BLaER1 (cell line): ENCODE measurements at regions not wholly inside any gene's neighbourhood (a gene's known extent, or its start where the extent isn't known, plus 50 kb on each side); places are given as distances from the start of the nearest gene placed in this dataset.

Experiments
- H3K27ac ChIP-seq: shearing (Covaris generic); formaldehyde crosslinking; 2 replicates; pipeline ENCODE4 v1.8.1; 2022
- H3K27me3 ChIP-seq: shearing (Covaris generic); formaldehyde crosslinking; 2 replicates; pipeline ENCODE4 v1.8.1; 2022
- H3K36me3 ChIP-seq: shearing (Covaris generic); formaldehyde crosslinking; 2 replicates; pipeline ENCODE4 v1.8.1; 2022
- H3K4me1 ChIP-seq: shearing (Covaris generic); formaldehyde crosslinking; 2 replicates; pipeline ENCODE4 v1.8.1; 2022
- H3K4me2 ChIP-seq: shearing (Covaris generic); formaldehyde crosslinking; 2 replicates; pipeline ENCODE4 v1.8.1; 2022
- H3K4me3 ChIP-seq: shearing (Covaris generic); formaldehyde crosslinking; 2 replicates; pipeline ENCODE4 v1.8.1; 2022
- H3K9ac ChIP-seq: shearing (Covaris generic); formaldehyde crosslinking; 2 replicates; pipeline ENCODE4 v1.8.1; 2022
- H3K9me3 ChIP-seq: shearing (Covaris generic); formaldehyde crosslinking; 2 replicates; pipeline ENCODE4 v1.8.1; 2022
- H4K20me1 ChIP-seq: shearing (Covaris generic); formaldehyde crosslinking; 2 replicates; pipeline ENCODE4 v1.8.1; 2022
- Cebpa-rat ChIP-seq: shearing (Covaris generic); IDR thresholded peaks from 2 replicates; pipeline ENCODE4 v1.8.1; 2022

DNA sequence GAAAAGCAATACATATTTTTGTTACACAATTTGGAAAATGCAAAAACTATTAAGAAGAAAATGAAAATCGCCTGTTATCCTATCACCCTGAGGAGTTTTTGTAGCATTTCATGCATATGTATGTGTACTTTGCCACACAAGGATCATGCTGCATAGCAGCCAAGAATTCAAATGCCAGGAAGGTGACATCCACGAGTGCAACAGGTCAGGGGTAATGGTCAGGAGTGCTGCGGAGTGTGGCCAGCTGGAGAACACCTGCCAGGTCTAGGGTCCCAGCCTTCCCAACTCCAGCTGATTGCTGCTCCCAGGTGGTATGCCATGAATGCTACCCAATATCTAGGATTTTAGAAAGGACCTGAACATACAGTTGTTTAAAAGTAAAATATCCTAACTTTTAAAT, 617.1 kb downstream of the PRELID2 start:
- Histone ChIP-seq H3K27me3 (no peaks in the 10 kb centered on the region), H3K36me3 (no peaks in the 10 kb centered on the region), H3K27ac (no peak overlapping the region), H3K4me1 (no peaks in the 10 kb centered on the region), H3K4me3 (no peak overlapping the region), H3K4me2 (no peak overlapping the region), H3K9ac (no peak overlapping the region), H4K20me1 (no peaks in the 10 kb centered on the region), H3K9me3 (peaks cover 12% of the 10 kb centered on the region)
- no peak for TF ChIP-seq Cebpa-rat

- Histone ChIP-seq H3K4me1 (no peaks in the 10 kb centered on the region), H3K36me3 (no peaks in the 10 kb centered on the region), H4K20me1 (no peaks in the 10 kb centered on the region), H3K27ac (no peak overlapping the region), H3K4me3 (no peak overlapping the region), H3K9me3 (peaks cover 8% of the 10 kb centered on the region), H3K9ac (no peak overlapping the region), H3K4me2 (no peak overlapping the region), H3K27me3 (no peaks in the 10 kb centered on the region)
- TF ChIP-seq Cebpa-rat: no peak
Measured at GRCh38 chr5:145210020-145210419, 625.1 kb downstream of the PRELID2 start.

DNA sequence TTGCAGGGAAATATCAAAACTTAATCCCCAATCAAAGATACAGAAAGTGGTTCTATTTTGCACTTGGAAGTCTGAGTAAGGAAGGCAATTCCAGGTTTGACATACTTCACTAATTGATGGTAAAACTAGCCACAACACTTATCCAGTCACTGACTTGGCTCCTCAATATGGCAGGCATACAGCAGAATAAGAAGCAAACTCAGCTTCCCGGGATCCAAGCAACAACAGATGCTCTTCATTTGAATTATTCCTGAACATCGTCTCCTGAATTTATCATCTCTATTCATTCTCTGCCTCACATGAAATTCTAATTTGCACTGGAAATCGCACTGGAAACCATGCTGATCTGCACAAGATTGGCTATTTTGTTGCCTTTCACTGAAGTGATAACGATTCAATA, 629.6 kb downstream of the PRELID2 start:
- Histone ChIP-seq H3K4me1 (no peaks in the 10 kb centered on the region), H3K4me3 (no peak overlapping the region), H3K9ac (no peak overlapping the region), H3K9me3 (no peaks in the 10 kb centered on the region), H4K20me1 (no peaks in the 10 kb centered on the region), H3K4me2 (no peak overlapping the region), H3K27me3 (no peaks in the 10 kb centered on the region), H3K36me3 (no peaks in the 10 kb centered on the region), H3K27ac (no peak overlapping the region)
- TF ChIP-seq Cebpa-rat: no peak

GRCh38 chr5:145204743-145205142, 630.4 kb downstream of the PRELID2 start:
- no peak for TF ChIP-seq Cebpa-rat
- H4K20me1 ChIP-seq: no peaks in the 10 kb centered on the region
- H3K4me1 ChIP-seq: no peaks in the 10 kb centered on the region
- no peak overlapping the region for H3K4me2 ChIP-seq
- H3K4me3 ChIP-seq: no peak overlapping the region
- H3K9ac ChIP-seq: no peak overlapping the region
- H3K27ac ChIP-seq: no peak overlapping the region
- H3K27me3 ChIP-seq: no peaks in the 10 kb centered on the region
- H3K9me3 ChIP-seq: no peaks in the 10 kb centered on the region
- H3K36me3 ChIP-seq: no peaks in the 10 kb centered on the region

DNA sequence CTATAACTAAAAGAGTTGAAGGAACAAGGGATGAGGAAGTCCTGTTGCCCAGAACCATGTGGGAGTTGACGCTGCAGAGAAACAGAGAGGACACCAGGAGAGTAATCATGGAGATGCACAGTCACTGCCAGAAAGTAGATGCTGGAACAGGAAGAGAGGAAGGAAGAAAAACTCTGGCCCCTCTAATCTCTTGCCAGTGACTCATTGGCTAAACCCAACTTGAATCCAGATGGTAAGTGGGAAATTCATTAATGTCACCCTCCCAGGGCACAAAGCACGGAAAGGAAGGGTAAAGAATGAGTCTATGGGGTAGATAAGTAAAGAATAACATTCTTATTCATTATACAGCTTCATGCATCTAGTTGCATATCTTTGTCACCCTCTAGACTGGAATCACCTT, 631.9 kb downstream of the PRELID2 start:
- H3K27me3 ChIP-seq: no peaks in the 10 kb centered on the region
- no peaks in the 10 kb centered on the region for H3K9me3 ChIP-seq
- no peak overlapping the region for H3K9ac ChIP-seq
- H3K27ac ChIP-seq: no peak overlapping the region
- no peaks in the 10 kb centered on the region for H3K4me1 ChIP-seq
- H3K4me3 ChIP-seq: no peak overlapping the region
- H3K36me3 ChIP-seq: no peaks in the 10 kb centered on the region
- no peak for TF ChIP-seq Cebpa-rat
- no peak overlapping the region for H3K4me2 ChIP-seq
- no peaks in the 10 kb centered on the region for H4K20me1 ChIP-seq

- no peaks in the 10 kb centered on the region for H3K27me3 ChIP-seq
- H3K27ac ChIP-seq: no peak overlapping the region
- H3K36me3 ChIP-seq: no peaks in the 10 kb centered on the region
- H3K4me1 ChIP-seq: no peaks in the 10 kb centered on the region
- TF ChIP-seq Cebpa-rat: no peak
- no peaks in the 10 kb centered on the region for H4K20me1 ChIP-seq
- no peak overlapping the region for H3K4me3 ChIP-seq
- H3K9ac ChIP-seq: no peak overlapping the region
- H3K4me2 ChIP-seq: no peak overlapping the region
- no peaks in the 10 kb centered on the region for H3K9me3 ChIP-seq
Measured at GRCh38 chr5:145198525-145199260, 636.4 kb downstream of the PRELID2 start.

GRCh38 chr5:145189746-145190145, 645.4 kb downstream of the PRELID2 start:
- H3K27ac ChIP-seq: no peak overlapping the region
- H3K4me1 ChIP-seq: no peaks in the 10 kb centered on the region
- H3K4me3 ChIP-seq: no peak overlapping the region
- TF ChIP-seq Cebpa-rat: no peak
- no peak overlapping the region for H3K4me2 ChIP-seq
- H3K36me3 ChIP-seq: no peaks in the 10 kb centered on the region
- no peaks in the 10 kb centered on the region for H3K27me3 ChIP-seq
- no peaks in the 10 kb centered on the region for H4K20me1 ChIP-seq
- H3K9me3 ChIP-seq: no peaks in the 10 kb centered on the region
- H3K9ac ChIP-seq: no peak overlapping the region

DNA sequence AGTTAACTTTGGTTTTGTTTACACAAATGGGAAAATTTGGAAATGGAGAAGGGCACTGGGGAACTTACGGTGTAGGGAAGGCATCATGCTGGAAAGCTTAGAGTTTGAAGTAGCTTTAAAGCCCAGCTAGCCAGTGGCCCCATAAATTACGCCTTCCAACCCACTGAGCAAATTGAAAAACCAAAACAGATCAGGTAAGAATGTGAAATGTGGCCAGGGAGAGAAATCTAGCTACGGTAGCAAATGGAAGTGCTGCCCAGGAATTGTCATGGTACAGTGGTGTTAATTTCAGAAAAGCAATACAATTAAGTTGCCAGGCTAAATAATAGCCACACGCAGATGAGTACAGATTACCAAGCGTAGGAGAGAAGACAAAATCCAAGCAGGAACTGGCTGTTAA, 654.8 kb downstream of the PRELID2 start:
- H4K20me1 ChIP-seq: no peaks in the 10 kb centered on the region
- H3K27me3 ChIP-seq: no peaks in the 10 kb centered on the region
- H3K4me2 ChIP-seq: no peak overlapping the region
- no peak overlapping the region for H3K4me3 ChIP-seq
- TF ChIP-seq Cebpa-rat: no peak
- no peak overlapping the region for H3K27ac ChIP-seq
- H3K4me1 ChIP-seq: no peaks in the 10 kb centered on the region
- no peak overlapping the region for H3K9ac ChIP-seq
- H3K9me3 ChIP-seq: no peaks in the 10 kb centered on the region
- H3K36me3 ChIP-seq: no peaks in the 10 kb centered on the region

- no peak overlapping the region for H3K4me3 ChIP-seq
- no peak overlapping the region for H3K27ac ChIP-seq
- H3K9me3 ChIP-seq: no peaks in the 10 kb centered on the region
- no peaks in the 10 kb centered on the region for H3K4me1 ChIP-seq
- no peak for TF ChIP-seq Cebpa-rat
- H4K20me1 ChIP-seq: no peaks in the 10 kb centered on the region
- H3K9ac ChIP-seq: no peak overlapping the region
- no peaks in the 10 kb centered on the region for H3K36me3 ChIP-seq
- H3K4me2 ChIP-seq: no peak overlapping the region
- no peaks in the 10 kb centered on the region for H3K27me3 ChIP-seq
Measured at GRCh38 chr5:145178641-145179523, 656.3 kb downstream of the PRELID2 start.

DNA sequence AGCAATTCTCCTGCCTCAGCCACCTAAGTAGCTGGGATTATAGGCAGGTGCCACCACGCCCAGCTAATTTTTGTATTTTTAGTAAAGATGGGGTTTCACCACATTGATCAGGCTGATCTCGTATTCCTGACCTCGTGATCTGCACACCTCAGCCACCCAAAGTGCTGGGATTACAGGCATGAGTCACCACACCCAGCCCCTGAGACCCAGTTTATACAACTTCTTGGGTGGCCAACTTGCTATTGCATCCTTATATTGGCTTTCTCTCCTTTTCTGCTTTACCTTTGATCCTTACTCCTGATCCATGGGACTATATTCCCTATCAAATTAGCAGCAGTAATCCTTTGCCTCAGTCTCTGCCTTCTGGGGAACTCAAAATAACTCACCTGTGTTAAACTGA, 659.1 kb downstream of the PRELID2 start:
- Histone ChIP-seq H3K36me3 (no peaks in the 10 kb centered on the region), H3K9ac (no peak overlapping the region)
- no peak for TF ChIP-seq Cebpa-rat

More for the DNA sequence above, 659.1 kb downstream of the PRELID2 start:
- no peak overlapping the region for H3K4me2 ChIP-seq
- no peaks in the 10 kb centered on the region for H4K20me1 ChIP-seq
- no peak overlapping the region for H3K27ac ChIP-seq
- H3K4me3 ChIP-seq: no peak overlapping the region
- H3K27me3 ChIP-seq: no peaks in the 10 kb centered on the region
- no peaks in the 10 kb centered on the region for H3K4me1 ChIP-seq
- no peaks in the 10 kb centered on the region for H3K9me3 ChIP-seq
